ENCODE measurements at regions not wholly inside any gene's neighbourhood (a gene's known extent, or its start where the extent isn't known, plus 50 kb on each side); places are given as distances from the start of the nearest gene placed in this dataset.
"Not testable (repeated sequence)": the region's sequence is repeated elsewhere in the genome, so short reads cannot be mapped to it uniquely, and the experiment has no call there.

GRCh38 chr7:56479136-56479535 lies 362.9 kb upstream of the NUPR2 start:
- no peaks in the 10 kb centered on the region for H3K4me1 Mint-ChIP-seq

GRCh38 chr7:56474271-56474670 lies 358.1 kb upstream of the NUPR2 start:
- no peaks in the 10 kb centered on the region for H3K27me3 ChIP-seq
- no peaks in the 10 kb centered on the region for H3K27me3 Mint-ChIP-seq (ENCODE audit: insufficient read depth, low read depth)
- no peak for DNase-seq (ENCODE audit: low spot score)
- no peak overlapping the region for H3K9ac ChIP-seq
- H2AFZ ChIP-seq (replicated peaks), result no peak overlapping the region
- H3K9me3 ChIP-seq (ENCODE audit: low read depth), result peaks cover 25% of the 10 kb centered on the region
- no peaks in the 10 kb centered on the region for H4K20me1 ChIP-seq (ENCODE audit: low read depth)
- H3K4me1 ChIP-seq, result no peaks in the 10 kb centered on the region
- peaks cover 2% of the 10 kb centered on the region for H3K36me3 Mint-ChIP-seq
- peaks cover 80% of the 10 kb centered on the region for H3K9me3 Mint-ChIP-seq
- H3K27ac Mint-ChIP-seq, result no peak overlapping the region
- H3K27ac ChIP-seq, result no peak overlapping the region
- H3K4me2 ChIP-seq, result no peak overlapping the region
- no peaks in the 10 kb centered on the region for H3F3A ChIP-seq (ENCODE audit: low read depth)
- TF ChIP-seq CTCF (IDR thresholded peaks at IDR 0.05) (no peak), EZH2phosphoT487 (IDR thresholded peaks at IDR 0.05) (no peak), EZH2 (IDR thresholded peaks at IDR 0.05) (no peak)
- H3K4me3 Mint-ChIP-seq, result no peak overlapping the region
- H3K79me2 ChIP-seq (ENCODE audit: low read depth), result no peaks in the 10 kb centered on the region
- no peaks in the 10 kb centered on the region for H3K4me1 Mint-ChIP-seq
- no peaks in the 10 kb centered on the region for H3K36me3 ChIP-seq
- no peak overlapping the region for H3K4me3 ChIP-seq

More at GRCh38 chr7:56479136-56479535, 362.9 kb upstream of the NUPR2 start:
- H3K9ac ChIP-seq, result no peak overlapping the region
- no peaks in the 10 kb centered on the region for H3K4me1 ChIP-seq
- peaks cover 8% of the 10 kb centered on the region for H3K9me3 ChIP-seq (ENCODE audit: low read depth)
- Mint-ChIP-seq H3K27ac (no peak overlapping the region), H3K27me3 (ENCODE audit: insufficient read depth, low read depth) (peaks cover 5% of the 10 kb centered on the region), H3K4me3 (no peak overlapping the region), H3K36me3 (peaks cover 2% of the 10 kb centered on the region), H3K9me3 (peaks cover 77% of the 10 kb centered on the region)
- H3K27me3 ChIP-seq, result no peaks in the 10 kb centered on the region
- H4K20me1 ChIP-seq (ENCODE audit: low read depth), result no peaks in the 10 kb centered on the region
- H3K79me2 ChIP-seq (ENCODE audit: low read depth), result no peaks in the 10 kb centered on the region
- DNase-seq (ENCODE audit: low spot score), result no peak
- H3F3A ChIP-seq (ENCODE audit: low read depth), result no peaks in the 10 kb centered on the region
- no peak overlapping the region for H3K27ac ChIP-seq
- TF ChIP-seq EZH2 (IDR thresholded peaks at IDR 0.05) (no peak), CTCF (IDR thresholded peaks at IDR 0.05) (no peak), EZH2phosphoT487 (IDR thresholded peaks at IDR 0.05) (no peak)
- H2AFZ ChIP-seq (replicated peaks), result no peak overlapping the region
- no peak overlapping the region for H3K4me2 ChIP-seq
- H3K36me3 ChIP-seq, result no peaks in the 10 kb centered on the region
- no peak overlapping the region for H3K4me3 ChIP-seq

GRCh38 chr7:56471811-56472210 lies 355.6 kb upstream of the NUPR2 start:
- Histone ChIP-seq H3K36me3 (no peaks in the 10 kb centered on the region), H3K27me3 (no peaks in the 10 kb centered on the region), H3K79me2 (ENCODE audit: low read depth) (no peaks in the 10 kb centered on the region), H3K4me1 (no peaks in the 10 kb centered on the region), H3F3A (ENCODE audit: low read depth) (peaks cover 5% of the 10 kb centered on the region), H2AFZ (replicated peaks) (no peak overlapping the region), H3K27ac (no peak overlapping the region), H3K9me3 (ENCODE audit: low read depth) (peaks cover 45% of the 10 kb centered on the region), H3K4me2 (no peak overlapping the region), H3K9ac (no peak overlapping the region), H3K4me3 (no peak overlapping the region), H4K20me1 (ENCODE audit: low read depth) (no peaks in the 10 kb centered on the region)
- Mint-ChIP-seq H3K27ac (no peak overlapping the region), H3K9me3 (peaks cover 73% of the 10 kb centered on the region), H3K4me3 (no peak overlapping the region), H3K27me3 (ENCODE audit: insufficient read depth, low read depth) (no peaks in the 10 kb centered on the region), H3K4me1 (no peaks in the 10 kb centered on the region), H3K36me3 (no peaks in the 10 kb centered on the region)
- TF ChIP-seq EZH2 (IDR thresholded peaks at IDR 0.05), result no peak
- no peak for TF ChIP-seq EZH2phosphoT487 (IDR thresholded peaks at IDR 0.05)
- TF ChIP-seq CTCF (IDR thresholded peaks at IDR 0.05), result no peak
- DNase-seq (ENCODE audit: low spot score), result no peak

- H3K4me1 ChIP-seq; H3K4me1 Mint-ChIP-seq; H4K20me1 ChIP-seq (ENCODE audit: low read depth); H3K27me3 ChIP-seq; H3K36me3 Mint-ChIP-seq; H3K27ac ChIP-seq; H3K4me2 ChIP-seq; H3K4me3 ChIP-seq; H3K79me2 ChIP-seq (ENCODE audit: low read depth); H3K4me3 Mint-ChIP-seq; DNase-seq (ENCODE audit: low spot score); H3K9ac ChIP-seq; H3K27me3 Mint-ChIP-seq (ENCODE audit: insufficient read depth, low read depth); H3K36me3 ChIP-seq; H2AFZ ChIP-seq (replicated peaks); H3K27ac Mint-ChIP-seq: not testable (repeated sequence)
- peaks cover 12% of the 10 kb centered on the region for H3F3A ChIP-seq (ENCODE audit: low read depth)
- H3K9me3 ChIP-seq (ENCODE audit: low read depth), result peaks cover 78% of the 10 kb centered on the region
- peaks cover 71% of the 10 kb centered on the region for H3K9me3 Mint-ChIP-seq
Observed at GRCh38 chr7:56466607-56467525, 350.6 kb upstream of the NUPR2 start.
